Pancreas (tissue), 10 donors: ENCODE measurements at regions not wholly inside any gene's neighbourhood (a gene's known extent, or its start where the extent isn't known, plus 50 kb on each side); places are given as distances from the start of the nearest gene placed in this dataset.

ENCODE experiments used
- ATAC-seq, 4 donors: fragments of 200-7000 bp; cut with Tn5 transposase; one replicate each; pipeline versions ENCODE4 v1.8.0 to v1.9.1; 2020; ENCODE audit warnings: mild to moderate bottlenecking in 4 of 4, moderate library complexity in 4 of 4
- DNase-seq, 6 donors: peaks; one replicate each; pipeline ENCODE4 v3.0.0-alpha.2; 2020
- FAIRE-seq: peaks from 2 replicates; lab custom pipeline; 2012; peaks lifted over from hg19 to GRCh38; lab: Jason Lieb, UNC
- H3K27ac ChIP-seq, 4 donors: fragments of 200-600 bp; sonication (generic); 1 replicate in 3 of 4; 2 replicates in 1 of 4; pipeline versions ENCODE4 v1.5.0 to v1.8.0; 2020
- H3K27me3 ChIP-seq, 4 donors: fragments of 200-600 bp; one replicate each; pipeline ENCODE4 v1.8.0; 2021
- H3K36me3 ChIP-seq, 3 donors: fragments of 200-600 bp; sonication (generic) in 1 of 3; one replicate each; pipeline versions ENCODE4 v1.5.0 to v1.8.0; 2020 to 2021
- H3K4me1 ChIP-seq, 3 donors: fragments of 200-600 bp; one replicate each; pipeline ENCODE4 v1.8.0; 2021
- H3K4me3 ChIP-seq, 4 donors: fragments of 200-600 bp; sonication (generic) in 2 of 4; one replicate each; pipeline versions ENCODE4 v1.5.0 to v1.8.0; 2020 to 2021
- H3K9me3 ChIP-seq, 4 donors: fragments of 200-600 bp; one replicate each; pipeline ENCODE4 v1.8.0; 2021
- CTCF ChIP-seq, 4 donors: fragments of 200-600 bp; sonication (generic) in 3 of 4; IDR thresholded peaks; one replicate each; pipeline versions ENCODE4 v1.5.0 to v1.8.0; 2021; ENCODE audit warnings: antibody characterized with exemption in 4 of 4
- WGBS, 2 donors: extraction: QIAGEN DNeasy Blood & Tissue Kit; methylation state at CpG; one replicate each; pipeline ENCODE4 v1.1.7; 2013; 5-methylcytosine and 5-hydroxymethylcytosine counted together
- intact Hi-C, 3 donors: fragments of 100-400 bp; cut with DNase I; formaldehyde crosslinking; loops; one replicate each; pipeline versions ENCODE4 v1.11.1 to v1.14.2; 2022
- donor health status: healthy with polysubstance abuse.
- donor health status: DM: no; HTN: no; CAD: no; lungs with moderate emphysema.
- donor health status: DM: no; HTN: no; CAD: no.
- donor health status: control.
- donor health status: control.
- donor health status: Bipolar disorder and iron deficiency.
- donor health status: DM: yes; HTN: yes; CAD: no.
- donor health status: DM: no; HTN: no; CAD: no.
- donor health status: DM: no; HTN: no; CAD: no.
- donor health status: DM: yes; HTN: yes; CAD: no.

GRCh38 chr3:168620854-168621253 lies 525.1 kb upstream of the GOLIM4 start:
- FAIRE-seq (no peak), DNase-seq (peak in 3 of 6 donors; percentile 14 to 26 (median 23)), ATAC-seq (peak; percentile 48 to 91 (median 88))
- H3K4me3 ChIP-seq, result no peak overlapping the region
- no peaks in the 10 kb centered on the region for H3K27me3 ChIP-seq
- intact Hi-C loops, result loop anchor here in 1 of 3 donors (10.0 kb wide), 1 partner anchor 406 kb away; no protein-coding TSS in a partner anchor
- H3K27ac ChIP-seq, result no peak overlapping the region
- TF ChIP-seq CTCF (IDR thresholded peaks at IDR 0.05), result peak in 3 of 4 donors; percentile 23 to 51 (median 37)
- no peaks in the 10 kb centered on the region for H3K9me3 ChIP-seq
- no peaks in the 10 kb centered on the region for H3K36me3 ChIP-seq
- 27 to 41% methylated on average over 5 of the region's 5 CpGs for WGBS, 2 donors
- no peaks in the 10 kb centered on the region for H3K4me1 ChIP-seq

- intact Hi-C loops, result no loop called here
- Histone ChIP-seq H3K27me3 (no peaks in the 10 kb centered on the region), H3K4me1 (no peaks in the 10 kb centered on the region), H3K27ac (no peak overlapping the region), H3K9me3 (no peaks in the 10 kb centered on the region), H3K4me3 (no peak overlapping the region), H3K36me3 (no peaks in the 10 kb centered on the region)
- 62 to 73% methylated on average over 3 of the region's 3 CpGs for WGBS, 2 donors
- FAIRE-seq (no peak), DNase-seq (no peak), ATAC-seq (no peak)
- no peak for TF ChIP-seq CTCF (IDR thresholded peaks at IDR 0.05)
Measured at GRCh38 chr3:168618827-168619470, 523.2 kb upstream of the GOLIM4 start.

GRCh38 chr3:168617658-168618057 lies 521.9 kb upstream of the GOLIM4 start:
- no peak for TF ChIP-seq CTCF (IDR thresholded peaks at IDR 0.05)
- no peak for FAIRE-seq
- Histone ChIP-seq H3K27me3 (no peaks in the 10 kb centered on the region), H3K4me3 (no peak overlapping the region), H3K27ac (no peak overlapping the region), H3K9me3 (no peaks in the 10 kb centered on the region), H3K4me1 (no peaks in the 10 kb centered on the region), H3K36me3 (no peaks in the 10 kb centered on the region)
- intact Hi-C loops, result no loop called here
- no peak for DNase-seq
- ATAC-seq, result no peak

- Histone ChIP-seq H3K36me3 (no peaks in the 10 kb centered on the region), H3K27me3 (no peaks in the 10 kb centered on the region), H3K27ac (no peak overlapping the region), H3K9me3 (no peaks in the 10 kb centered on the region), H3K4me1 (no peaks in the 10 kb centered on the region), H3K4me3 (no peak overlapping the region)
- ATAC-seq, result no peak
- no peak for FAIRE-seq
- no peak for DNase-seq
- intact Hi-C loops, result no loop called here
- no peak for TF ChIP-seq CTCF (IDR thresholded peaks at IDR 0.05)
- WGBS, 2 donors, result 71 to 81% methylated on average over 3 of the region's 3 CpGs
Measured at GRCh38 chr3:168616915-168617314, 521.2 kb upstream of the GOLIM4 start.

GRCh38 chr3:168615493-168616020 lies 519.8 kb upstream of the GOLIM4 start:
- DNase-seq, result no peak
- Histone ChIP-seq H3K36me3 (no peaks in the 10 kb centered on the region), H3K27me3 (no peaks in the 10 kb centered on the region), H3K9me3 (no peaks in the 10 kb centered on the region), H3K27ac (no peak overlapping the region), H3K4me3 (no peak overlapping the region), H3K4me1 (no peaks in the 10 kb centered on the region)
- no peak for FAIRE-seq
- no peak for ATAC-seq
- no peak for TF ChIP-seq CTCF (IDR thresholded peaks at IDR 0.05)
- WGBS, 2 donors, result 37% methylated on average over 2 of the region's 2 CpGs
- intact Hi-C loops, result no loop called here
